Adrenal gland (tissue), 9 donors: ENCODE measurements at regions not wholly inside any gene's neighbourhood (a gene's known extent, or its start where the extent isn't known, plus 50 kb on each side); places are given as distances from the start of the nearest gene placed in this dataset.

ENCODE experiments used
- DNase-seq, 7 donors: peaks; one replicate each; pipeline ENCODE4 v3.0.0-alpha.2; 2019 to 2020
- H3K27ac ChIP-seq, 5 donors: fragments of 200-600 bp; sonication (generic) in 4 of 5; 1 replicate in 3 of 5; 2 replicates in 2 of 5; pipeline versions ENCODE4 v1.5.1 to v1.8.0; 2016 to 2020; ENCODE audit warnings: mild to moderate bottlenecking in 1 of 5
- H3K27me3 ChIP-seq: fragments of 200-600 bp; 2 replicates; pipeline ENCODE4 v1.8.0; 2021
- H3K36me3 ChIP-seq, 2 donors: fragments of 200-600 bp; replicated peaks in 1 of 2; 1 replicate in 1 of 2; 2 replicates in 1 of 2; pipeline versions ENCODE4 v1.5.1 to v1.8.0; 2018 to 2022
- H3K4me1 ChIP-seq, 2 donors: fragments of 200-600 bp; replicated peaks in 1 of 2; 1 replicate in 1 of 2; 2 replicates in 1 of 2; pipeline versions ENCODE4 v1.5.1 to v1.8.0; 2018 to 2021
- H3K4me3 ChIP-seq, 4 donors: fragments of 200-600 bp; sonication (generic) in 3 of 4; one replicate each; pipeline ENCODE4 v1.5.1; 2016 to 2018
- H3K9me3 ChIP-seq, 3 donors: fragments of 200-600 bp; sonication (generic) in 1 of 3; replicated peaks in 1 of 3; 1 replicate in 2 of 3; 2 replicates in 1 of 3; pipeline versions ENCODE4 v1.5.1 to v1.8.0; 2016 to 2021
- CTCF ChIP-seq, 6 experiments: fragments of 450-650 bp in 4 of 6; fragments of 200-600 bp in 2 of 6; sonication (generic) in 1 of 6; IDR thresholded peaks; 1 replicate in 5 of 6; 2 replicates in 1 of 6; pipeline versions ENCODE4 v1.5.1 to v1.8.0; 2016 to 2021; ENCODE audit warnings: antibody characterized with exemption in 6 of 6, mild to moderate bottlenecking in 2 of 6, moderate library complexity in 1 of 6
- POLR2A ChIP-seq, 2 donors: fragments of 450-650 bp; IDR thresholded peaks; one replicate each; pipeline ENCODE4 v1.6.1; 2017; ENCODE audit warnings: antibody characterized with exemption in 2 of 2, mild to moderate bottlenecking in 2 of 2, moderate library complexity in 1 of 2
- WGBS, 4 donors: extraction: QIAGEN DNeasy Blood & Tissue Kit in 2 of 4; methylation state at CpG; one replicate each; pipeline versions ENCODE4 v1.1.5 to v1.1.7; 2013 to 2017; 5-methylcytosine and 5-hydroxymethylcytosine counted together
- intact Hi-C, 2 donors: fragments of 100-400 bp; cut with DNase I; formaldehyde crosslinking; loops; one replicate each; pipeline versions ENCODE4 v1.14.1 to v1.15.0; 2022 to 2023
- donor health status: healthy with polysubstance abuse.
- donor health status: Bipolar disorder and iron deficiency.
- donor health status: DM: yes; HTN: yes; CAD: no.
- donor health status: DM: no; HTN: no; CAD: no.
- donor health status: DM: no; HTN: no; CAD: no.

GRCh38 chr16:63241497-63242028, 1205.3 kb upstream of the CDH8 start:
- DNase-seq, result no peak
- 72 to 82% (median 76%) methylated on average over 5 of the region's 5 CpGs for WGBS, 4 donors
- Histone ChIP-seq H3K9me3 (no peaks in the 10 kb centered on the region), H3K36me3 (no peaks in the 10 kb centered on the region), H3K4me1 (no peaks in the 10 kb centered on the region), H3K4me3 (no peak overlapping the region), H3K27me3 (no peaks in the 10 kb centered on the region), H3K27ac (no peak overlapping the region)
- TF ChIP-seq CTCF (IDR thresholded peaks at IDR 0.05) (no peak), POLR2A (IDR thresholded peaks at IDR 0.05) (no peak)
- intact Hi-C loops, result no loop called here

GRCh38 chr16:63239065-63239570, 1202.9 kb upstream of the CDH8 start:
- H3K9me3 ChIP-seq, result peaks cover 0 to under 1% (median 0%) of the 10 kb centered on the region in 3 donors
- H3K27ac ChIP-seq, result no peak overlapping the region
- H3K27me3 ChIP-seq, result no peaks in the 10 kb centered on the region
- intact Hi-C loops, result no loop called here
- no peak for DNase-seq
- H3K4me3 ChIP-seq, result no peak overlapping the region
- no peaks in the 10 kb centered on the region for H3K36me3 ChIP-seq
- 94 to 100% (median 95%) methylated on average over 1 of the region's 1 CpG for WGBS, 4 donors
- TF ChIP-seq CTCF (IDR thresholded peaks at IDR 0.05) (no peak), POLR2A (IDR thresholded peaks at IDR 0.05) (no peak)
- H3K4me1 ChIP-seq, result no peaks in the 10 kb centered on the region

GRCh38 chr16:63230421-63231040, 1194.3 kb upstream of the CDH8 start:
- H3K4me1 ChIP-seq, result no peaks in the 10 kb centered on the region
- no peak overlapping the region for H3K4me3 ChIP-seq
- H3K27me3 ChIP-seq, result no peaks in the 10 kb centered on the region
- WGBS, 4 donors, result 34 to 45% (median 39%) methylated on average over 3 of the region's 3 CpGs
- peaks cover 0 to 10% (median 0%) of the 10 kb centered on the region in 3 donors for H3K9me3 ChIP-seq
- H3K36me3 ChIP-seq, result no peaks in the 10 kb centered on the region
- no peak for DNase-seq
- intact Hi-C loops, result no loop called here
- H3K27ac ChIP-seq, result no peak overlapping the region
- TF ChIP-seq CTCF (IDR thresholded peaks at IDR 0.05) (no peak), POLR2A (IDR thresholded peaks at IDR 0.05) (no peak)

GRCh38 chr16:63228259-63228658, 1192.0 kb upstream of the CDH8 start:
- DNase-seq, result no peak
- peaks cover 0 to under 1% (median 0%) of the 10 kb centered on the region in 3 donors for H3K9me3 ChIP-seq
- no peak overlapping the region for H3K27ac ChIP-seq
- no peaks in the 10 kb centered on the region for H3K4me1 ChIP-seq
- no peaks in the 10 kb centered on the region for H3K27me3 ChIP-seq
- no peak overlapping the region for H3K4me3 ChIP-seq
- intact Hi-C loops, result no loop called here
- WGBS, 4 donors, result 64 to 75% (median 70%) methylated on average over 2 of the region's 2 CpGs
- no peaks in the 10 kb centered on the region for H3K36me3 ChIP-seq
- no peak for TF ChIP-seq CTCF (IDR thresholded peaks at IDR 0.05)
- no peak for TF ChIP-seq POLR2A (IDR thresholded peaks at IDR 0.05)
